ENCODE measurements at regions not wholly inside any gene's neighbourhood (a gene's known extent, or its start where the extent isn't known, plus 50 kb on each side); places are given as distances from the start of the nearest gene placed in this dataset.
A peak's percentile ranks its signal among the peaks of the same experiment; 100 is the strongest.

- TF ChIP-seq, protein P1, sequence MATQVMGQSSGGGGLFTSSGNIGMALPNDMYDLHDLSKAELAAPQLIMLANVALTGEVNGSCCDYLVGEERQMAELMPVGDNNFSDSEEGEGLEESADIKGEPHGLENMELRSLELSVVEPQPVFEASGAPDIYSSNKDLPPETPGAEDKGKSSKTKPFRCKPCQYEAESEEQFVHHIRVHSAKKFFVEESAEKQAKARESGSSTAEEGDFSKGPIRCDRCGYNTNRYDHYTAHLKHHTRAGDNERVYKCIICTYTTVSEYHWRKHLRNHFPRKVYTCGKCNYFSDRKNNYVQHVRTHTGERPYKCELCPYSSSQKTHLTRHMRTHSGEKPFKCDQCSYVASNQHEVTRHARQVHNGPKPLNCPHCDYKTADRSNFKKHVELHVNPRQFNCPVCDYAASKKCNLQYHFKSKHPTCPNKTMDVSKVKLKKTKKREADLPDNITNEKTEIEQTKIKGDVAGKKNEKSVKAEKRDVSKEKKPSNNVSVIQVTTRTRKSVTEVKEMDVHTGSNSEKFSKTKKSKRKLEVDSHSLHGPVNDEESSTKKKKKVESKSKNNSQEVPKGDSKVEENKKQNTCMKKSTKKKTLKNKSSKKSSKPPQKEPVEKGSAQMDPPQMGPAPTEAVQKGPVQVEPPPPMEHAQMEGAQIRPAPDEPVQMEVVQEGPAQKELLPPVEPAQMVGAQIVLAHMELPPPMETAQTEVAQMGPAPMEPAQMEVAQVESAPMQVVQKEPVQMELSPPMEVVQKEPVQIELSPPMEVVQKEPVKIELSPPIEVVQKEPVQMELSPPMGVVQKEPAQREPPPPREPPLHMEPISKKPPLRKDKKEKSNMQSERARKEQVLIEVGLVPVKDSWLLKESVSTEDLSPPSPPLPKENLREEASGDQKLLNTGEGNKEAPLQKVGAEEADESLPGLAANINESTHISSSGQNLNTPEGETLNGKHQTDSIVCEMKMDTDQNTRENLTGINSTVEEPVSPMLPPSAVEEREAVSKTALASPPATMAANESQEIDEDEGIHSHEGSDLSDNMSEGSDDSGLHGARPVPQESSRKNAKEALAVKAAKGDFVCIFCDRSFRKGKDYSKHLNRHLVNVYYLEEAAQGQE (IDR thresholded peaks at IDR 0.05; ENCODE audit: insufficient replicate concordance, low read depth) = no peak
- TF ChIP-seq CTCF (IDR thresholded peaks at IDR 0.05; ENCODE audit: insufficient read depth, low read length) (no peak), SPI1 (IDR thresholded peaks at IDR 0.05; ENCODE audit: borderline replicate concordance, low read depth) (no peak), POLR2AphosphoS5 (IDR thresholded peaks at IDR 0.05; ENCODE audit: low read depth) (no peak), GABPA (IDR thresholded peaks at IDR 0.05; ENCODE audit: low read depth) (no peak)
- Histone ChIP-seq H3K27me3 (ENCODE audit: insufficient read depth, poor library complexity, severe bottlenecking) (no peaks in the 10 kb centered on the region), H3K27ac (replicated peaks) (no peak overlapping the region), H3K4me3 (replicated peaks; ENCODE audit: insufficient read depth, low read length) (no peak overlapping the region)
- DNase-seq (ENCODE audit: low read depth in 1 of 2, low spot score in 1 of 2) = no peak
Measured at GRCh38 chr14:106044515-106044914, 518.1 kb downstream of the TMEM121 start.

DNA sequence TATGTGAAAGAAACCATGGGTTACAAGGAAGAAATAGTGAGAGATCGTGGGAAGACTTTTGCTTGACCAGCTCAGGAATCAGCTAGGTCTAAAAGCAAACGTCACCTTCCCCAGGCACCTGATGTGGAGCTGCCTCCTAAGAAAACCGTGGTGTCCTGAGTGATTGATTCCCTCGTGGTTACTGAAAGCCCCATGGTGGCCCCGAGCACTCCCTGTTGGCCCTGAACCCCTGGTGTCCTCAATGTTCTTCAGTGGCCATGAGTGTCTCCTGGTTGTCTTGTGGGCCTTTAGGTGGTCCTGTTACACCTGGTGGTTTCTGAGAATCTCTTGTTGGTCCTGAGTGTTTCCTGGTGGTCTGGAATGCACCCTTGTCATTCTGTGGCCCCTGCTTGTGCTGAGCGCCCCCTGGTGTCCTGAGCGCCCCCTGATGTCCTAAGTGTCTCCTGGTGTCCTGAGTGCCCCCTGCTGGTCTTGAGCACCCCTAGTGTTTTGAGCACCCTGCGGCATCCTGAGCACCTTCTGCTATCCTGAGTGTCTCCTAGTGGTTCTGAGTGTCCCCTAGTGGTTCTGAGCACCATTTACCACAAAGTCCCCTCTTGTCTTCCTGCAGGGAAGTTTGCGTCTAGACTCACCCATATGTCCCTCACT, 518.7 kb downstream of the TMEM121 start:
- TF ChIP-seq CTCF (IDR thresholded peaks at IDR 0.05; ENCODE audit: insufficient read depth, low read length) (peak; percentile 89), SPI1 (IDR thresholded peaks at IDR 0.05; ENCODE audit: borderline replicate concordance, low read depth) (no peak)
- no peak overlapping the region for H3K4me3 ChIP-seq (replicated peaks; ENCODE audit: insufficient read depth, low read length)
- DNase-seq (ENCODE audit: low read depth in 1 of 2, low spot score in 1 of 2) = peak; percentile 42 to 76

GRCh38 chr14:106051796-106052195, 525.4 kb downstream of the TMEM121 start:
- Histone ChIP-seq H3K27ac (replicated peaks) (no peak overlapping the region), H3K27me3 (ENCODE audit: insufficient read depth, poor library complexity, severe bottlenecking) (peaks cover 2% of the 10 kb centered on the region), H3K4me3 (replicated peaks; ENCODE audit: insufficient read depth, low read length) (no peak overlapping the region)
- TF ChIP-seq POLR2AphosphoS5 (IDR thresholded peaks at IDR 0.05; ENCODE audit: low read depth) = no peak
- TF ChIP-seq, protein P1 (IDR thresholded peaks at IDR 0.05; ENCODE audit: insufficient replicate concordance, low read depth) = no peak
- TF ChIP-seq SPI1 (IDR thresholded peaks at IDR 0.05; ENCODE audit: borderline replicate concordance, low read depth) = no peak
- no peak for TF ChIP-seq GABPA (IDR thresholded peaks at IDR 0.05; ENCODE audit: low read depth)
- no peak for TF ChIP-seq CTCF (IDR thresholded peaks at IDR 0.05; ENCODE audit: insufficient read depth, low read length)
- DNase-seq (ENCODE audit: low read depth in 1 of 2, low spot score in 1 of 2) = no peak

More for the DNA sequence above, 518.7 kb downstream of the TMEM121 start:
- no peak overlapping the region for H3K27ac ChIP-seq (replicated peaks)
- H3K27me3 ChIP-seq (ENCODE audit: insufficient read depth, poor library complexity, severe bottlenecking) = no peaks in the 10 kb centered on the region

DNA sequence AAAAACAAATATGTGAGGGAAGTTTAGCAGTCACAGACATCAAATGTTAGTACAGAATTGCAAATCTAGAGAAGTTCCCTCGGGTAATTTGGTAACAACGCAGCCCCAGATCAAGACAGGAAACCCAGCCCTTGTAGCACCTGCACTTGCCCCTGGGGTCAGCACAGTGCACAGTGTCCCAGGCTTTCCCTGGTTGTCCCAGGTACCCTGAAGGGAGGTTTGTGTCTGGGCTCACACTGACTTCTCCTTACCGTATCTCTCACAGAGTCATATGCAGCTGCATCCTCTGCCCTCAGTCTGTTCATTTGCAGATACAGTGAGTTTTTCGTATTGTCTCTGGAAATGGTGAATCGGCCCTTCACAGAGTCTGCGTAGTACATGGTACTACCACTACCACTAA, 528.9 kb downstream of the TMEM121 start:
- DNase-seq (ENCODE audit: low read depth in 1 of 2, low spot score in 1 of 2) = no peak
- Histone ChIP-seq H3K27ac (replicated peaks) (no peak overlapping the region), H3K27me3 (ENCODE audit: insufficient read depth, poor library complexity, severe bottlenecking) (peaks cover 4% of the 10 kb centered on the region), H3K4me3 (replicated peaks; ENCODE audit: insufficient read depth, low read length) (no peak overlapping the region)
- no peak for TF ChIP-seq SPI1 (IDR thresholded peaks at IDR 0.05; ENCODE audit: borderline replicate concordance, low read depth)
- no peak for TF ChIP-seq POLR2AphosphoS5 (IDR thresholded peaks at IDR 0.05; ENCODE audit: low read depth)
